ENCODE measurements at regions not wholly inside any gene's neighbourhood (a gene's known extent, or its start where the extent isn't known, plus 50 kb on each side); places are given as distances from the start of the nearest gene placed in this dataset.
A peak's percentile ranks its signal among the peaks of the same experiment; 100 is the strongest.

- TF ChIP-seq, protein P1, sequence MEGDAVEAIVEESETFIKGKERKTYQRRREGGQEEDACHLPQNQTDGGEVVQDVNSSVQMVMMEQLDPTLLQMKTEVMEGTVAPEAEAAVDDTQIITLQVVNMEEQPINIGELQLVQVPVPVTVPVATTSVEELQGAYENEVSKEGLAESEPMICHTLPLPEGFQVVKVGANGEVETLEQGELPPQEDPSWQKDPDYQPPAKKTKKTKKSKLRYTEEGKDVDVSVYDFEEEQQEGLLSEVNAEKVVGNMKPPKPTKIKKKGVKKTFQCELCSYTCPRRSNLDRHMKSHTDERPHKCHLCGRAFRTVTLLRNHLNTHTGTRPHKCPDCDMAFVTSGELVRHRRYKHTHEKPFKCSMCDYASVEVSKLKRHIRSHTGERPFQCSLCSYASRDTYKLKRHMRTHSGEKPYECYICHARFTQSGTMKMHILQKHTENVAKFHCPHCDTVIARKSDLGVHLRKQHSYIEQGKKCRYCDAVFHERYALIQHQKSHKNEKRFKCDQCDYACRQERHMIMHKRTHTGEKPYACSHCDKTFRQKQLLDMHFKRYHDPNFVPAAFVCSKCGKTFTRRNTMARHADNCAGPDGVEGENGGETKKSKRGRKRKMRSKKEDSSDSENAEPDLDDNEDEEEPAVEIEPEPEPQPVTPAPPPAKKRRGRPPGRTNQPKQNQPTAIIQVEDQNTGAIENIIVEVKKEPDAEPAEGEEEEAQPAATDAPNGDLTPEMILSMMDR (IDR thresholded peaks at IDR 0.05) = no peak
- DNase-seq (no peak), ATAC-seq (no peak)
- intact Hi-C loops (cut with DNase I) = no loop called here
- Histone ChIP-seq H3K9me3 (no peaks in the 10 kb centered on the region), H3K36me3 (ENCODE audit: insufficient read depth in 1 of 2, low read depth in 1 of 2) (no peaks in the 10 kb centered on the region), H3K27ac (no peak overlapping the region), H3K4me3 (no peak overlapping the region), H3K27me3 (ENCODE audit: insufficient read depth in 3 of 3, low read length in 2 of 3) (no peaks in the 10 kb centered on the region), H3K4me1 (no peaks in the 10 kb centered on the region)
- 87 to 99% (median 96%) methylated on average over 6 of the region's 6 CpGs for WGBS, 3 donors
Observed at GRCh38 chr2:105677901-105678300, 66.8 kb upstream of the NCK2 start.

- Histone ChIP-seq H3K4me1 (no peaks in the 10 kb centered on the region), H3K36me3 (ENCODE audit: insufficient read depth in 1 of 2, low read depth in 1 of 2) (no peaks in the 10 kb centered on the region), H3K9me3 (no peaks in the 10 kb centered on the region), H3K27ac (no peak overlapping the region), H3K27me3 (ENCODE audit: insufficient read depth in 3 of 3, low read length in 2 of 3) (no peaks in the 10 kb centered on the region), H3K4me3 (no peak overlapping the region)
- intact Hi-C loops (cut with DNase I) = no loop called here
- WGBS, 3 donors = 45 to 66% (median 46%) methylated on average over 4 of the region's 4 CpGs
- DNase-seq = no peak
- TF ChIP-seq, protein P1 (IDR thresholded peaks at IDR 0.05) = no peak
- ATAC-seq = no peak
Observed at GRCh38 chr2:105675841-105676240, 68.9 kb upstream of the NCK2 start.

- no peaks in the 10 kb centered on the region for H3K9me3 ChIP-seq
- WGBS, 3 donors = 67 to 69% (median 67%) methylated on average over 10 of the region's 10 CpGs
- no peak for ATAC-seq
- H3K4me3 ChIP-seq = no peak overlapping the region
- no peaks in the 10 kb centered on the region for H3K27me3 ChIP-seq (ENCODE audit: insufficient read depth in 3 of 3, low read length in 2 of 3)
- DNase-seq = no peak
- intact Hi-C loops (cut with DNase I) = no loop called here
- no peak overlapping the region for H3K27ac ChIP-seq
- TF ChIP-seq, protein P1 (IDR thresholded peaks at IDR 0.05) = no peak
- H3K36me3 ChIP-seq (ENCODE audit: insufficient read depth in 1 of 2, low read depth in 1 of 2) = no peaks in the 10 kb centered on the region
- no peaks in the 10 kb centered on the region for H3K4me1 ChIP-seq
Observed at GRCh38 chr2:105674859-105675541, 69.7 kb upstream of the NCK2 start.

GRCh38 chr2:105674401-105674800 is 70.3 kb upstream of the NCK2 start:
- no peaks in the 10 kb centered on the region for H3K9me3 ChIP-seq
- no peak for DNase-seq
- no peaks in the 10 kb centered on the region for H3K4me1 ChIP-seq
- 36 to 49% (median 42%) methylated on average over 7 of the region's 7 CpGs for WGBS, 3 donors
- H3K4me3 ChIP-seq = no peak overlapping the region
- ATAC-seq = no peak
- H3K27ac ChIP-seq = no peak overlapping the region
- TF ChIP-seq, protein P1 (IDR thresholded peaks at IDR 0.05) = no peak
- H3K27me3 ChIP-seq (ENCODE audit: insufficient read depth in 3 of 3, low read length in 2 of 3) = no peaks in the 10 kb centered on the region
- intact Hi-C loops (cut with DNase I) = no loop called here
- no peaks in the 10 kb centered on the region for H3K36me3 ChIP-seq (ENCODE audit: insufficient read depth in 1 of 2, low read depth in 1 of 2)

DNA sequence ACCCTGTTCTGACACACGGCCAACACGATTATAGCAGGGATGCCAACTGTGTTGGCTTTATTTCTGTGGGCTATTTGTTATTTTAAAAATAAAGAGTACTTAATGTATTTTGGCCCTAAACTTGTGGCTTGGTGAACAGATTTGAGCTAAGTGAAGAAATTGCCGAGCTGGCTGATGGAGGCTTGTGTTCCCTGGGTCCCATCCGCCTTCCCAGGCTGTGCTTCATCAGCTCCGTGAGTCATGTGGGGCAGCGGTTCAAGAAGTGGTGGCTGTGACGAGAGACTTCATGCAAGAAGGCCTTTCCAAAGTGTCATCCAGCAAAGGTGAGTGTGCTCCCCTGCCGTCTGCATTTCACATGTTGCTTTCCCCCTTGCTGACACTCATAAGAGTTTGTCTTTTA is 73.6 kb upstream of the NCK2 start:
- no peaks in the 10 kb centered on the region for H3K27me3 ChIP-seq (ENCODE audit: insufficient read depth in 3 of 3, low read length in 2 of 3)
- ATAC-seq = no peak
- H3K4me1 ChIP-seq = no peaks in the 10 kb centered on the region
- H3K27ac ChIP-seq = no peak overlapping the region
- TF ChIP-seq, protein P1 (IDR thresholded peaks at IDR 0.05) = no peak
- DNase-seq = peak in 1 of 2 donors; percentile 33
- peaks cover 6% of the 10 kb centered on the region for H3K9me3 ChIP-seq
- no peaks in the 10 kb centered on the region for H3K36me3 ChIP-seq (ENCODE audit: insufficient read depth in 1 of 2, low read depth in 1 of 2)
- no peak overlapping the region for H3K4me3 ChIP-seq
- WGBS, 3 donors = 34 to 58% (median 44%) methylated on average over 8 of the region's 8 CpGs
- intact Hi-C loops (cut with DNase I) = no loop called here
